GM23248 (cell line): ENCODE measurements at regions not wholly inside any gene's neighbourhood (a gene's known extent, or its start where the extent isn't known, plus 50 kb on each side); places are given as distances from the start of the nearest gene placed in this dataset.

ENCODE experiments used
- EZH2 ChIP-seq: fragments of 200-600 bp; sonication (generic); IDR thresholded peaks from 2 replicates; pipeline ENCODE4 v1.6.1; 2018; ENCODE audit warnings: antibody characterized with exemption, mild to moderate bottlenecking; ENCODE audit not compliant: insufficient read depth, poor library complexity, severe bottlenecking
- EZH2phosphoT487 ChIP-seq: fragments of 200-600 bp; sonication (generic); IDR thresholded peaks from 2 replicates; pipeline ENCODE4 v1.6.1; 2018; ENCODE audit warnings: antibody characterized with exemption, moderate library complexity, mild to moderate bottlenecking, low read depth; ENCODE audit not compliant: insufficient read depth

- TF ChIP-seq EZH2 (no peak), EZH2phosphoT487 (no peak)
These were observed 1029.2 kb upstream of the PCDH20 start for GRCh38 chr13:62444805-62445204.
